SU-DHL-6 (cell line): ENCODE measurements at regions not wholly inside any gene's neighbourhood (a gene's known extent, or its start where the extent isn't known, plus 50 kb on each side); places are given as distances from the start of the nearest gene placed in this dataset.

ENCODE experiments used
- EZH2phosphoT487 ChIP-seq: fragments of 200-600 bp; sonication (generic), shearing (Covaris generic); conservative IDR thresholded peaks from 2 replicates; pipeline ENCODE4 v1.6.1; 2018; ENCODE audit warnings: mild to moderate bottlenecking, antibody characterized with exemption, low read length, moderate library complexity, mixed read lengths
- TF ChIP-seq, protein P1 (sequence below): fragments of 200-600 bp; sonication (generic); IDR thresholded peaks from one replicate; pipeline ENCODE4 v1.5.1; 2017; ENCODE audit warnings: antibody characterized with exemption, mild to moderate bottlenecking, low read length, moderate library complexity; ENCODE audit not compliant: insufficient read depth, poor library complexity, severe bottlenecking

DNA sequence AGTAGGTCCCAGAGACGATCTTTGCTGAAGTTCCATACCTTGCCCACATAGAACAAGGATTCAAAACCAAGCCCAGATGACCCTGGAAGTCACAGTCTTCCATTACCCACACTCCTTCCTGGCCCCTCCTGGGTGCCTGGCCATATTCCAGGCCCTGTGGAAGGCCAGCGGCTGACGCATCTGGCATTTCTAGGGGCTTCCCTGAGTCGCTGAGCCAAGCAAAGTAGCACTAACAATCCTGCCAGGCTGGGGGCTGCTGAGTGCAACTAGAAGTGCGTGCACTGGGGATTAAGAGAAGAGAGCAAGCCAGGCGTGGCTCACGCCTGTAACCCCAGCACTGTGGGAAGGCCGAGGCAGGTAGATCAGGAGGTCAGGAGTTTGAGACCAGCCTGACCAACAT lies 175.2 kb upstream of the CPEB2 start:
- TF ChIP-seq, protein P1, sequence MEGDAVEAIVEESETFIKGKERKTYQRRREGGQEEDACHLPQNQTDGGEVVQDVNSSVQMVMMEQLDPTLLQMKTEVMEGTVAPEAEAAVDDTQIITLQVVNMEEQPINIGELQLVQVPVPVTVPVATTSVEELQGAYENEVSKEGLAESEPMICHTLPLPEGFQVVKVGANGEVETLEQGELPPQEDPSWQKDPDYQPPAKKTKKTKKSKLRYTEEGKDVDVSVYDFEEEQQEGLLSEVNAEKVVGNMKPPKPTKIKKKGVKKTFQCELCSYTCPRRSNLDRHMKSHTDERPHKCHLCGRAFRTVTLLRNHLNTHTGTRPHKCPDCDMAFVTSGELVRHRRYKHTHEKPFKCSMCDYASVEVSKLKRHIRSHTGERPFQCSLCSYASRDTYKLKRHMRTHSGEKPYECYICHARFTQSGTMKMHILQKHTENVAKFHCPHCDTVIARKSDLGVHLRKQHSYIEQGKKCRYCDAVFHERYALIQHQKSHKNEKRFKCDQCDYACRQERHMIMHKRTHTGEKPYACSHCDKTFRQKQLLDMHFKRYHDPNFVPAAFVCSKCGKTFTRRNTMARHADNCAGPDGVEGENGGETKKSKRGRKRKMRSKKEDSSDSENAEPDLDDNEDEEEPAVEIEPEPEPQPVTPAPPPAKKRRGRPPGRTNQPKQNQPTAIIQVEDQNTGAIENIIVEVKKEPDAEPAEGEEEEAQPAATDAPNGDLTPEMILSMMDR = no peak
- no peak for TF ChIP-seq EZH2phosphoT487
